Neural crest cell (in vitro differentiated cells): ENCODE measurements at regions not wholly inside any gene's neighbourhood (a gene's known extent, or its start where the extent isn't known, plus 50 kb on each side); places are given as distances from the start of the nearest gene placed in this dataset.
A peak's percentile ranks its signal among the peaks of the same experiment; 100 is the strongest.

Source experiments
- DNase-seq: peaks from one replicate; pipeline ENCODE4 v3.0.0; 2021; ENCODE audit warnings: low read depth, mixed read lengths, low spot score
- H3K27ac Mint-ChIP-seq: one replicate; pipeline ENCODE4 v1.8.0; 2021; ENCODE audit warnings: mild to moderate bottlenecking, mixed read lengths; ENCODE audit not compliant: unreplicated experiment
- H3K27me3 Mint-ChIP-seq: 2 replicates; pipeline ENCODE4 v1.8.0; 2021; ENCODE audit warnings: low read depth, mild to moderate bottlenecking, mixed read lengths
- H3K36me3 Mint-ChIP-seq: 2 replicates; pipeline ENCODE4 v1.8.0; 2021; ENCODE audit warnings: low read depth, mild to moderate bottlenecking, mixed read lengths
- H3K4me1 Mint-ChIP-seq: 2 replicates; pipeline ENCODE4 v1.8.0; 2021; ENCODE audit warnings: mixed read lengths
- H3K4me3 Mint-ChIP-seq: one replicate; pipeline ENCODE4 v1.8.0; 2021; ENCODE audit warnings: mild to moderate bottlenecking, mixed read lengths
- H3K9me3 Mint-ChIP-seq: 2 replicates; pipeline ENCODE4 v1.8.0; 2021; ENCODE audit warnings: mixed read lengths
- CTCF ChIP-seq: fragments of 200-600 bp; sonication (generic); conservative IDR thresholded peaks from 2 replicates; pipeline ENCODE4 v1.5.0; 2021; ENCODE audit warnings: antibody characterized with exemption, mild to moderate bottlenecking

- no peak for DNase-seq
- TF ChIP-seq CTCF, result no peak
- Mint-ChIP-seq H3K27me3 (no peaks in the 10 kb centered on the region), H3K9me3 (no peaks in the 10 kb centered on the region), H3K36me3 (no peaks in the 10 kb centered on the region), H3K4me1 (no peaks in the 10 kb centered on the region), H3K27ac (no peak overlapping the region), H3K4me3 (no peak overlapping the region)
These were observed 239.4 kb upstream of the PDE3A start for GRCh38 chr12:20128928-20129327.

- no peak for TF ChIP-seq CTCF
- Mint-ChIP-seq H3K27me3 (no peaks in the 10 kb centered on the region), H3K4me1 (no peaks in the 10 kb centered on the region), H3K36me3 (no peaks in the 10 kb centered on the region), H3K4me3 (no peak overlapping the region), H3K27ac (no peak overlapping the region), H3K9me3 (no peaks in the 10 kb centered on the region)
- no peak for DNase-seq
These were observed 235.5 kb upstream of the PDE3A start for GRCh38 chr12:20132818-20133217.

- Mint-ChIP-seq H3K9me3 (no peaks in the 10 kb centered on the region), H3K4me1 (no peaks in the 10 kb centered on the region), H3K4me3 (no peak overlapping the region), H3K27ac (no peak overlapping the region), H3K27me3 (no peaks in the 10 kb centered on the region), H3K36me3 (no peaks in the 10 kb centered on the region)
- TF ChIP-seq CTCF, result no peak
- no peak for DNase-seq
These were observed 233.7 kb upstream of the PDE3A start for GRCh38 chr12:20134652-20135051.

GRCh38 chr12:20140751-20141150 is 227.6 kb upstream of the PDE3A start:
- Mint-ChIP-seq H3K4me1 (no peaks in the 10 kb centered on the region), H3K27ac (no peak overlapping the region), H3K9me3 (no peaks in the 10 kb centered on the region), H3K4me3 (no peak overlapping the region), H3K36me3 (no peaks in the 10 kb centered on the region), H3K27me3 (no peaks in the 10 kb centered on the region)
- no peak for TF ChIP-seq CTCF
- no peak for DNase-seq

GRCh38 chr12:20142316-20142715 is 226.0 kb upstream of the PDE3A start:
- Mint-ChIP-seq H3K36me3 (no peaks in the 10 kb centered on the region), H3K9me3 (peaks cover 3% of the 10 kb centered on the region), H3K27ac (no peak overlapping the region), H3K4me1 (no peaks in the 10 kb centered on the region), H3K4me3 (no peak overlapping the region), H3K27me3 (no peaks in the 10 kb centered on the region)
- TF ChIP-seq CTCF, result no peak
- DNase-seq, result no peak

- H3K4me3 Mint-ChIP-seq, result no peak overlapping the region
- peaks cover 3% of the 10 kb centered on the region for H3K9me3 Mint-ChIP-seq
- no peaks in the 10 kb centered on the region for H3K4me1 Mint-ChIP-seq
- no peaks in the 10 kb centered on the region for H3K27me3 Mint-ChIP-seq
- DNase-seq, result no peak
- TF ChIP-seq CTCF, result peak; percentile 33
- H3K27ac Mint-ChIP-seq, result no peak overlapping the region
- H3K36me3 Mint-ChIP-seq, result no peaks in the 10 kb centered on the region
These were observed 225.4 kb upstream of the PDE3A start for GRCh38 chr12:20142956-20143355.
